Liver (tissue), 8 donors: ENCODE measurements at regions not wholly inside any gene's neighbourhood (a gene's known extent, or its start where the extent isn't known, plus 50 kb on each side); places are given as distances from the start of the nearest gene placed in this dataset.

Experiments
- DNase-seq: peaks from one replicate; pipeline ENCODE4 v3.0.0-alpha.2; 2017; ENCODE audit warnings: low spot score
- H3K27ac ChIP-seq, 2 donors: one replicate each; pipeline ENCODE4 v1.7.0; 2013; ENCODE audit warnings: inconsistent platforms in 2 of 2, low read length in 2 of 2, control low read depth in 1 of 2, low read depth in 1 of 2, mild to moderate bottlenecking in 1 of 2
- H3K27me3 ChIP-seq, 4 donors: one replicate each; pipeline versions ENCODE4 v1.6.1 to v1.7.0; 2013; ENCODE audit warnings: low read length in 3 of 4, inconsistent platforms in 1 of 4, mild to moderate bottlenecking in 1 of 4, moderate library complexity in 1 of 4; ENCODE audit not compliant: control insufficient read depth in 4 of 4, insufficient read depth in 4 of 4
- H3K36me3 ChIP-seq, 4 donors: one replicate each; pipeline versions ENCODE4 v1.6.1 to v1.7.0; 2013; ENCODE audit warnings: low read length in 3 of 4, mild to moderate bottlenecking in 3 of 4, low read depth in 1 of 4, moderate library complexity in 1 of 4; ENCODE audit not compliant: control insufficient read depth in 4 of 4, insufficient read depth in 3 of 4
- H3K4me1 ChIP-seq, 4 donors: one replicate each; pipeline versions ENCODE4 v1.6.1 to v1.7.0; 2013; ENCODE audit warnings: low read length in 3 of 4, mild to moderate bottlenecking in 3 of 4, moderate library complexity in 1 of 4; ENCODE audit not compliant: control insufficient read depth in 4 of 4, insufficient read depth in 4 of 4
- H3K4me3 ChIP-seq, 3 donors: one replicate each; pipeline versions ENCODE4 v1.6.1 to v1.7.0; 2013; ENCODE audit warnings: low read length in 3 of 3, control low read depth in 1 of 3, low read depth in 1 of 3, mild to moderate bottlenecking in 1 of 3
- H3K9ac ChIP-seq, 2 donors: one replicate each; pipeline ENCODE4 v1.7.0; 2013; ENCODE audit warnings: low read length in 2 of 2, mild to moderate bottlenecking in 2 of 2, moderate library complexity in 2 of 2, control low read depth in 1 of 2, low read depth in 1 of 2
- H3K9me3 ChIP-seq, 4 donors: one replicate each; pipeline versions ENCODE4 v1.6.1 to v1.7.0; 2013; ENCODE audit warnings: low read length in 3 of 4; ENCODE audit not compliant: control insufficient read depth in 4 of 4
- ATF3 ChIP-seq: IDR thresholded peaks from 2 replicates; pipeline ENCODE4 v1.6.1; 2016; ENCODE audit warnings: antibody characterized with exemption
- CTCF ChIP-seq: fragments of 150-350 bp; IDR thresholded peaks from 2 replicates; pipeline ENCODE4 v1.5.1; 2017; ENCODE audit warnings: improper control_type of control experiment, low read depth, low read length; ENCODE audit not compliant: missing input control
- EGR1 ChIP-seq, 2 donors: IDR thresholded peaks; 2 replicates each; pipeline ENCODE4 v1.6.1; 2016 to 2018; ENCODE audit warnings: antibody characterized with exemption in 2 of 2, low read depth in 2 of 2
- FOXA1 ChIP-seq: IDR thresholded peaks from 2 replicates; pipeline ENCODE4 v1.6.1; 2016; ENCODE audit warnings: antibody characterized with exemption
- FOXA2 ChIP-seq: IDR thresholded peaks from 2 replicates; pipeline ENCODE4 v1.6.1; 2016; ENCODE audit warnings: antibody characterized with exemption
- GABPA ChIP-seq, 2 donors: IDR thresholded peaks in 1 of 2; conservative IDR thresholded peaks in 1 of 2; 2 replicates each; pipeline ENCODE4 v1.6.1; 2016; ENCODE audit warnings: antibody characterized with exemption in 2 of 2, mild to moderate bottlenecking in 1 of 2, moderate library complexity in 1 of 2
- HNF4A ChIP-seq, 2 donors: conservative IDR thresholded peaks; 2 replicates each; pipeline ENCODE4 v1.6.1; 2016; ENCODE audit warnings: antibody characterized with exemption in 2 of 2, mild to moderate bottlenecking in 2 of 2
- HNF4G ChIP-seq: IDR thresholded peaks from 2 replicates; pipeline ENCODE4 v1.6.1; 2016; ENCODE audit warnings: antibody characterized with exemption
- JUND ChIP-seq, 2 donors: IDR thresholded peaks; 2 replicates each; pipeline ENCODE4 v1.6.1; 2016; ENCODE audit warnings: antibody characterized with exemption in 2 of 2
- MAX ChIP-seq: IDR thresholded peaks from 2 replicates; pipeline ENCODE4 v1.6.1; 2016; ENCODE audit warnings: antibody characterized with exemption
- NR2F2 ChIP-seq: IDR thresholded peaks from 2 replicates; pipeline ENCODE4 v1.6.1; 2016; ENCODE audit warnings: antibody characterized with exemption
- RAD21 ChIP-seq, 2 donors: IDR thresholded peaks; 2 replicates each; pipeline ENCODE4 v1.6.1; 2016; ENCODE audit warnings: antibody characterized with exemption in 2 of 2, mild to moderate bottlenecking in 2 of 2
- REST ChIP-seq: IDR thresholded peaks from 2 replicates; pipeline ENCODE4 v1.6.1; 2016; ENCODE audit warnings: antibody characterized with exemption, mild to moderate bottlenecking
- RXRA ChIP-seq, 2 donors: IDR thresholded peaks; 2 replicates each; pipeline ENCODE4 v1.6.1; 2017 to 2018; ENCODE audit warnings: antibody characterized with exemption in 2 of 2, mild to moderate bottlenecking in 1 of 2
- SP1 ChIP-seq: IDR thresholded peaks from 2 replicates; pipeline ENCODE4 v1.6.1; 2018; ENCODE audit warnings: antibody characterized with exemption, mild to moderate bottlenecking
- TAF1 ChIP-seq: conservative IDR thresholded peaks from 2 replicates; pipeline ENCODE4 v1.6.1; 2016; ENCODE audit warnings: antibody characterized with exemption, mild to moderate bottlenecking
- YY1 ChIP-seq: IDR thresholded peaks from 2 replicates; pipeline ENCODE4 v1.6.1; 2016; ENCODE audit warnings: antibody characterized with exemption, mild to moderate bottlenecking
- WGBS: extraction: QIAGEN DNeasy Blood & Tissue Kit; methylation state at CpG from one replicate; pipeline ENCODE4 v1.1.7; 2013; 5-methylcytosine and 5-hydroxymethylcytosine counted together
- TF ChIP-seq, protein P1 (sequence below): IDR thresholded peaks from 2 replicates; pipeline ENCODE4 v1.6.1; 2016; ENCODE audit warnings: antibody characterized with exemption
- donor health status: healthy.
- donor health status: healthy.
- donor health status: healthy.
- donor health status: healthy.
- donor health status: healthy.

DNA sequence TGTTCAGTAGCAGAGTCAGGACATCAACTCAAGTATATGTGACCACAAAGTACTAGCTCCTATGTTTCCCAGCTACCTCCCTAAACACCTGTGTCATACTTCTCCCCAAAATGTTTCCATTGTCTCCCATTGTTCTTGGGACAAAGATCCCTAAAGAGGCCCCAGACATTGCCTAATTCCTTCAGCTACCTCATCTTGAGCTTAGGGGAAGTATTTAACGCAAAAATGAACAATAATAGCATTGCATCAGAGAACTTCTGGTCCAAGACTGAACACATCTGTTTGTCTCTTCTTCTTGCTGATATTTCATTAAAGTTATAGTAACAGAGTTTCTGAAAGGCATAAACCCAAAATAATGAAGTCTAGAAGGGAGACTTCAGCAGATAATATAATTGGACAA lies 430.8 kb downstream of the MTRR start:
- H3K4me3 ChIP-seq: no peak overlapping the region
- no peak overlapping the region for H3K27ac ChIP-seq
- no peaks in the 10 kb centered on the region for H3K9me3 ChIP-seq
- no peaks in the 10 kb centered on the region for H3K4me1 ChIP-seq
- no peak for DNase-seq
- no peaks in the 10 kb centered on the region for H3K36me3 ChIP-seq
- TF ChIP-seq MAX (no peak), GABPA (IDR thresholded peaks at IDR 0.05 in 1 of 2, conservative IDR thresholded peaks at IDR 0.05 in 1 of 2) (no peak), SP1 (no peak), RAD21 (IDR thresholded peaks at IDR 0.05) (no peak), REST (no peak), TAF1 (no peak), CTCF (no peak), HNF4G (no peak), ATF3 (no peak), RXRA (IDR thresholded peaks at IDR 0.05) (no peak), EGR1 (IDR thresholded peaks at IDR 0.05; ENCODE audit: low read depth in 2 of 2) (no peak), HNF4A (conservative IDR thresholded peaks at IDR 0.05) (no peak), YY1 (no peak), FOXA1 (no peak), NR2F2 (no peak), JUND (IDR thresholded peaks at IDR 0.05) (no peak), FOXA2 (no peak)
- TF ChIP-seq, protein P1, sequence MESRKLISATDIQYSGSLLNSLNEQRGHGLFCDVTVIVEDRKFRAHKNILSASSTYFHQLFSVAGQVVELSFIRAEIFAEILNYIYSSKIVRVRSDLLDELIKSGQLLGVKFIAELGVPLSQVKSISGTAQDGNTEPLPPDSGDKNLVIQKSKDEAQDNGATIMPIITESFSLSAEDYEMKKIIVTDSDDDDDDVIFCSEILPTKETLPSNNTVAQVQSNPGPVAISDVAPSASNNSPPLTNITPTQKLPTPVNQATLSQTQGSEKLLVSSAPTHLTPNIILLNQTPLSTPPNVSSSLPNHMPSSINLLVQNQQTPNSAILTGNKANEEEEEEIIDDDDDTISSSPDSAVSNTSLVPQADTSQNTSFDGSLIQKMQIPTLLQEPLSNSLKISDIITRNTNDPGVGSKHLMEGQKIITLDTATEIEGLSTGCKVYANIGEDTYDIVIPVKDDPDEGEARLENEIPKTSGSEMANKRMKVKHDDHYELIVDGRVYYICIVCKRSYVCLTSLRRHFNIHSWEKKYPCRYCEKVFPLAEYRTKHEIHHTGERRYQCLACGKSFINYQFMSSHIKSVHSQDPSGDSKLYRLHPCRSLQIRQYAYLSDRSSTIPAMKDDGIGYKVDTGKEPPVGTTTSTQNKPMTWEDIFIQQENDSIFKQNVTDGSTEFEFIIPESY: no peak
- H3K9ac ChIP-seq: no peak overlapping the region
- no peaks in the 10 kb centered on the region for H3K27me3 ChIP-seq
- WGBS: 67% methylated on average over 1 of the region's 1 CpG
